GM18511 (cell line): ENCODE measurements at regions not wholly inside any gene's neighbourhood (a gene's known extent, or its start where the extent isn't known, plus 50 kb on each side); places are given as distances from the start of the nearest gene placed in this dataset.
"Not testable (repeated sequence)": the region's sequence is repeated elsewhere in the genome, so short reads cannot be mapped to it uniquely, and the experiment has no call there.

Experiments
- ATAC-seq: cut with Tn5 transposase; IDR thresholded peaks from one replicate; pipeline ENCODE4 v1.9.1; 2021; ENCODE audit warnings: mild to moderate bottlenecking, moderate library complexity; ENCODE audit not compliant: unreplicated experiment

DNA sequence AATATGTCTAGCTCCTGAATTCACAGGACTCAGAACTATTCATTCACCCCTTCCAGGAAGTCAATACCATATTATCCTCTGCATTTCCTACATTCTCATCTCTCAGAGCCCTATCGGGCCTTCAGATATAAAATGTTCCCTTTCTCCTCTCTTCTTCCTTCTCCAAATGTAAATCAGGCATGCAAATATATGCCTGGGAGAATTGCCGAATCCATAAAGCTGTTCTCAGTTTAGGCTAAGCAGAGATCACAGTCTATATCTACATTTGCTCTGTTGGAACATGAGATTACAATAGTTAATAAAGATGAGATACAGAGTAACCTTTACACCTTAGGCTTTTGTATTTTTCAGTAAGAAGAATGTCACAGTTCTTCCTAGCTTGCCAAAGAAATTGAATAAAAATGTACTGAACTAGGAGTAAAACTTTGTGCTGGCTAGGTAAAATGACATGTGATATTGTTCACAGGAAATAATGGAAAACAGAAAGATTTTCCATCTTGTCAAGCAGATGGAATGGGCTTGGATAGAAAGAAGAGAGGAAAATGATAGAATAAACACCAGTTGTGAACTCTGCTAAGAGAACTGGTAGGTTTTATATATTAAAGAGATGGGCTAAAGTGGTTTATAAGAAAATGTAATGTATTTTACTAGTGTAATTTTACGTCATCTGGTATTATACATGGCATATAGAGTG, 161.5 kb downstream of the NRIP1 start:
- ATAC-seq: no peak

DNA sequence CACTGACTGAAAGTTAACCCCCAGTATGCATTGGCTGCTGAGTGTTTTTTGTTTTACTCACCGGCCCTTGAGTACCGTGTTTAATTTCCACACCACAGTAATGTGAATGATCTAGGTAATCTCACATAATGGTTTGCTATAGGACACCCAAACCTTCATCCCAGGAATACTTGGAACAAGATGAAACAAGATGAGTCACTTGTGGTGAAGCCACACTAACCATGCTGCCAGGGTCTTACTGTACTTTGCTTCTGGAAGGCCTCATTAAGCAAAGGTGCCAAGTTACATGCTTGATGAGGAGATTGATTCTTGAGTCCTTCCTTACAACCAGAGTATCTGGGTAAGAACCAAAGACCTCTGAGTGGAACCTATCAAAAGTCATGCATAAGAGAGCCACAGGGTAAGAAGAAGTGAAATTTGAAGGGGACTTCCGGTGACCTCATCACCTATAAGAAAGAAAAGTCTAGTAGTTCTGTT, 163.3 kb downstream of the NRIP1 start:
- ATAC-seq: peak; percentile 76

DNA sequence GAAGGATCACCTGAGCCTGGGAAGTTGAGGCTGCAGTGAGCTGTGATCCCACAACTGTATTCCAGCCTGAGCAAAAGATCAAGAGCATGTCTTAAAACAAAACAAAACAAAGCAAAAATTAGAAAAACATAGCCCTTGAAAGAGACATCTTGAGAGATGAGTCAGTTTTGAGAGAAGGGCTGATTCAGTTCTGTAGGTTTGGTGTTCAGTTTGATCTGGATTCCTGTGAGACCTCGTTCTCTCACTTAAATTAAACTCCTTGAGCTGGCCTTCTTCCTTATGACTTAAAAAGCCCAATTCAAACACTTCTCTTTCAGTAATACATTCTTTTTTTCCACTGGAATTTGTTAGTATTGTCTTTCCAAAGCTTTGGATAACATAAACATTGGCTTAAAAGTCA, 164.2 kb downstream of the NRIP1 start:
- no peak for ATAC-seq

DNA sequence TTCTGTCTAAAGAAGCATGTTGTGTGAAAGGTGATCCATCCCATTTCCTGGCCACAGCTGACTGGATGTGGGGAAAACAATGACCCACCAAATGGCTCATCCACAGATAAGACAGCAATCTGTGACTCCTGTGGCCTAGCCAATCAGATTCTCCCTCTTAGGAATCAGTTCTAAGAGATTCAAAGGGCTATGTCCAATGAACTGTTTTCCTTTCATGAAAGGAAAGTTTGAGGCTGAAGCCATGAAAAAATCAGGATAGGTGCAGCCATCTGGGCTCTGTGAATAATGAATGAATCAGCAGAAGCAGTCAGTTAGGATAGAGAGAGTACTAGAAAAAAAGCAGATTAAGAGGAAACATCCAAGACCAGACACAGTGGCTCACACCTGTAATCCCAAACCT, 164.7 kb downstream of the NRIP1 start:
- no peak for ATAC-seq

DNA sequence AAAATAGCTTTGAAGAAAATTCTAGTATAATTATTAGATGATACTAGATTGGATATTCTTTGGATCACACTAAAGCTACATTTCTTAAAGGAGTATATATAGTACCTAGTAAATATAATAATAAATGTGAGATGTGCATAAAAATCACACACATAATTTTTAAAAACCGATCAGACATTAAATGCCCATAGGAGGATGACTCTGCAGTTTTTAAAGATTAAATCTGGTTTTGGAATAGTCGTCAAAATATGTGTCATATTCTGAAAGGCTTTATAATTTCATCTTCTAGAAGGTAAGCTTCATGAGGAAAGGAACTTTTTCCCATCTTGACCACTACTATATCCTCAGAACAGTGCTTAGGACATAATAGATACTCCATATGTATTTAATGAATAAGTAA, 169.0 kb downstream of the NRIP1 start:
- no peak for ATAC-seq

DNA sequence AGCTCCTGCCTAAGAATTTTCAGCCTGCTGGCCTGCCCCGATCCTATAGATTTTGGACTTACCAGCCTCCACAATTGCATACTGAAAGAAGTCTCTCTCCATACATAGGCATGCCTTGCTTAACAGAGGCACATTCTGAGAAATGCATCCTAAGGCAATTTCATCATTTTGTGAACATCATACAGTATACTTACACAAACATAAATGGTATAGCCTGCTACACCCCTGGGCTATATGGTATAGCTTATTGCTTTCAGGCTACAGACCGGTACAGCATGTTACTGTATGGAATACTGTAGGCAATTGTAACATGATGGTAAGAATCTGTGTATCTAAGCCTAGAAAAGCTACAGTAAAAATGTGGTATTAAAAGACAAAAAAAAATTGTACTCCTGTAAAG, 174.7 kb downstream of the NRIP1 start:
- ATAC-seq: no peak

DNA sequence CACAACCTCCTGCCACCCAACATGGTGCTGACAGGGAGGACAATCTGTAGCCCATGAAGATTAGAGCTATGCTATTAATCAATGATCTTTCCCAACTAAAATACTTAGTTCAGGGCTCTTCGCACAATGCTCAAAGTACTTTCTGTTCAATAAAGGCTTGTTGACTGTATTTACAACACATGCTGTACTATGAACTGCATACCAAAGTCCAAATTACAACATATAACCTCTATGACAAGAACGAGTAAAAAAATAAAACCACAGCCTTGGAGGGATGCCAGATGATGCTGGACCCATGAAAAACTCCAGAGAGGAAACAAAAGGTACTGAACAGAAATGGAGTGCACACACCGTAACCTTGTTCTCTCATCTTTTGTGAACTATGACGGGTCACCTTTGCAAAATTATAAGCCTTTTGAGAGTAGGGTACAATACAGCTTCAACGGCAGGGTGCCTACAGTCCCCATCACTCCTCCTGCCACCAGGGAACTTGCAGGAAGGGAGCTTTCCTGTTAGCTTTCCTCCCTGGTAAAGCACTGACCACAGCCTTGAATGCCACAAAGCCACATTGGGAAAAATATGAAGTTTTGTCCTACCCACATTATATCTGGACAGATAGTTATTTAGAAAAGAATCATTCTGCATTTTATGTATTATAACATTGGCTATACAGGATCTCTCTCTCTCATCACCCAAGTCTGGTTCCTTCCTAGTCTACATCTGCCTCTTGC, 175.6 kb downstream of the NRIP1 start:
- ATAC-seq: no peak

DNA sequence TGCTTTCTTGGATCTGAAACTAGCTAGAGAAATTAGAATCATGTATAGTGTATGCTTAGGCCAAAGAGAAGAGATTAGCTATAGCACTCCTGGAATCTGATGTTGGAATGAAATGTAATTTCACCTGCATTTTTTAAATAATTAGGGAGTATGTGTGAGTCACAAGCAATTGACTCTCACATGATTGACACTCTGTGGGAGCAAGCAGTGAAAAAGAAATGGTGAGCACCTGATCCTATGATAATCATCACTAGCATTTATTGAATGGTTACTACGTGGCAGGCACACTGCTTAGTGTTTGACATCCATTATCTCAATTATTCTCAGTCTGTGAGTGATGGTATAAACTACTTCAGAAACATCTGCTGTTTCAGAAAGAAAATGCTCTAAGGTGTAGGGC, 176.6 kb downstream of the NRIP1 start:
- no peak for ATAC-seq

DNA sequence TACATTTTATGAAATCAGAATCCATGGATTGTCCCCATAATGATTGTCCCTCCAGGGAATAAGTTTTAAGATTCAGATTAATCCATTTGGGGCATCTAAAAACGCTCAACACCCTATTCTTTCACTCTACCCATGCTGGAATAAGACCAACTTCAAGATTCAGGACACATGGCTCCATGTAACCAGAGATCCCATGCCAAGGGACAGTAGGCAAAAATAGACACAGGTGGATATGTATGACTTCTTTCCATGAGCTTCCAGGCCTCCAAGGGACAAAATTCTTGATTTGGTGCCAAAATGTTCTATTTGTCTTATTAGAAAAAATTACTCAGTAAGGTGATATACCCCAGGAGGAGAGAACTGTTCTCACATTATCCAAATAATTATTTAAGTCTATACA, 178.8 kb downstream of the NRIP1 start:
- ATAC-seq: no peak

DNA sequence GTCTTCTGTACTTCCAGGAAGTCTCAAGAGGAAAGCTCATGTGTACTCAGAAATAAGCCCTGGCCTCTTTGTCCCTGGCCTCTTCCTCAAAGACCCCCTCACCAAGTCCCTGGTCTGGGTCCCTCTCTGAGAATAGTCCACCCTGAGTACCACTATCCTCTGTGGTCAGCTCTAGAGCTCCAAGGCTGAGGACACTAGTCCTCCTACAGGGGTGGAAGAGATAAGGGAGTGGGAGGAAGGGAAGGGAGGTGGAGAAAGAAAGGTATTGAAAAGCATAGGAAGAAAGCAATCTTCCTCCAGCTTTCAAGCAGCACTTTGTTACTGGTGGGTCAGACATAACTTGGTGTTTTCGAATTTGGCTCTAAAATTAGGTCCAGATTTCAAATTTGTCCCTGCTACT, 181.4 kb downstream of the NRIP1 start:
- no peak for ATAC-seq

DNA sequence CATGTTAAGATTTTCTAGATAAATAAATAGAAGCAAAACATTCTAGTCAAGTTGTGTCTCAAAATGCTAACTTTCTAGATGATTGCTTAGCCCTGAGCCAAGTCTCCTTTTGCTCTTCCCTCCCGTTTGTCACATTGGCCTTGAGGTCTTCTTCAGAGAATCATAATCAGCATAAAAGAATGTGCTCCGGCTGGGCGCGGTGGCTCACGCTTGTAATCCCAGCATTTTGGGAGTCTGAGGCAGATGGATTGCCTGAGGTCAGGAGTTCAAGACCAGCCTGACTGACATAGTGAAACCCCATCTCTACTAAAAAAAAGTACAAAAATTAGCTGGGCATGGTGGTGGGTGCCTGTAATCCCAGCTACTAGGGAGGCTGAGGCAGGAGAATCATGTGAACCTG, 182.3 kb downstream of the NRIP1 start:
- ATAC-seq: not testable (repeated sequence)

DNA sequence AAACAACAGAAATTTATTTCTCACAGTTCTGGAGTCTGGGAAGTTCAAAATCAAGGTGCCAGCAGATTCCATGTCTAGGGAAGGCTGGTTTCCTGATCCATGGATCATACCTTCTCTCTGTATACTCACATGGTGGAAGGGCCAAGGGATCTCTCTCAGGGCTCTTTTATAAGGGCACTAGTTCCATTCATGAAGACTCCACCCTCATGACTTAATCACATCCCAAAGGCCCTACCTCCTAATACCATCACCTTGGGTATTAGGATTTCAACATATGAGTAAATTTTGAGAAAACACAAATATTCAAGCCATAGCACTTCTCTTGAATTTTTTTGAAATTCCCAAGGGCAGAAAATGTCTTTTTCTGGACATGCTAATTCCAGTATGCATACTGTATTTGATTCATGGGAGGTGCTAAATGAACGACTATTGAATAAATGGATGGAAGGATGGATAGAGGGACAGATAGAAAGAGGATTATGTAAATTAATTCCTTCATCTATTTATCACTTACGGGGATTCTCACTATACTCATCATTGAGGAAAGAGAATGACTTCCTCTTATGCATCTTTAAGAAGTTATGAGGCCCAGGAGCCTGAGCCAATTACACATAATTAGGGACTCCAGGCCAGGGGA, 182.8 kb downstream of the NRIP1 start:
- no peak for ATAC-seq

DNA sequence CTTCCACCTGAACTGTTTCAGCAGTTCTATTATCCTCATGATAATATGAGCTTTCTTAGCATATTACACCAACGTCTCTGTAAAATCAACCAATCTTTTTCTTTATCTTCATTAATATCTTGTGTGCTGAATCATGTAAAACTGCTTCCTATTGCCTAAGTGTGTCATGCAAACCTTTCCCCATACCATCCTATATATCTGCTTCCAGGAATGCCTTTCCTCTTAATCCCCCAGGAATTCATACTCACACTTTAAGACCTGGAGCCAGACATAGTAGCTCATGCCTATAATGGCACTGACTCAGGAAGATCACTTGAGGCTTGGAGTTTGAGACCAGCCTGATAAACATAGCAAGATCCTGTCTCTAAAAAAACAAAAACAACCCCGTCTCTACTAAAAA, 183.9 kb downstream of the NRIP1 start:
- ATAC-seq: no peak

DNA sequence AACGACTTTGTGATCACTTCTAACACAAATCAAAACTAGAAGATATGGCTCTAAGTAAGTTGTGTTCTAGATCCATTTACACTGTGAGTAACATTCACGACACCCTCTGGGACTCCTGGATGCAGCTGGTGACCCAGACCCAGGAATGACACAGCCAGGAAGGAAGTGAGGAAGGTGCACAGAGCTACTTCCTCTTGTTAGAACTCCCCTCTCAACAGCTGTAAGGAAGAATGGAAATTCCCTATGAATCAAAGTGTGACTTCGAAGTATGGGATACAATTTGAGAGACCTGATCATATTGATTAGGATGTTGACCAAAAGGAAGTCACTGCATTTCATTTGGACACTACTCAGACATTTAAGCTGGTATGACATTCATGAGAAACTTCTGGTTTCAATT, 185.3 kb downstream of the NRIP1 start:
- ATAC-seq: no peak

DNA sequence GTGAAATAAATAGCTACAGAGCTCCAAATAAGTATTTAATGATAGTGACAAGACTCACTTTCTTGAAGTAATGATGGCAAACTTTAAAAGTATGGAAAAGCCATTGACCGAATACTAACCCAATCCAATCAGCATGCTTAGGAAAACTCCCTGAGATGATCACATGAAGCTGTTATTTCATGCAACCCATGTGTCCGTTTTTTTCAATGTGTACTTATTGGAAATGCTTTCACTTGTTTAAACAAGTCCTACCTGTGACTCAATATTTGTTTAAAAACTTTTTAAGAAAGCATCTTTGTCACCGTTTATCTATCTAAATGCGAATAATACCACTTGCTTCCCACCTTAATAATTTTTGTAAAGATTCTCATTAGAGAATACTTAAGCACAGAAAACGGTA, 185.8 kb downstream of the NRIP1 start:
- no peak for ATAC-seq

DNA sequence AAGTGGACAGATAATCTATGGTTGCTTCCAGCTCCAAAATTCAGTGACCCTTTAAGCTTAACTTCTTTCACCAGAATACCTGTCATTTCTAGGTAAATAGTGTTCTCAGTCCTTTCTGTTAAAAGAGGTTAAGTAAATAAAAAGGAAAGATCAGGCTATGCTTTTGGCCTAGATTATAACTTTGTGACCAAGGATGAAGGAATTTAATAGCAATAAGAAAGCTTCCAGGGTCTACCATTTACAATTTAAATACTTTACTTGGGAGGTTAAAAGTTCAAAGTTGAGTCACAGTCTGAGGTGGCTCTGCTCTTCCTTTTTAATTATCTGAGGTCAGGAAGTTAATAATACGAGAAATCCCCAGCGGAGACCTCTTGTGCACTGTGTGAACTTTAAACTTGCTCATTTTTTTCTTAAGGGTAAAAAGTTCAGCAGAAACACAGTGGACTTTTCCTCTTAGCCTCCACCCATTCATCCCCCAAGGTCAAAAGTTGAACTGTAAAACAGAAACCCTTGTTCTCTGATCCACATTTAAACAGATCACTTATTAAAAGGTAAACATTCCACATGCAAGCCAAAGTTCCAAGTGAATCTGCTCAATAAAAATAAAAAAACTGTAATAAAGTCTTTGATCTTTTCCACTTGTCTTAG, 187.1 kb downstream of the NRIP1 start:
- ATAC-seq: peak; percentile 68

DNA sequence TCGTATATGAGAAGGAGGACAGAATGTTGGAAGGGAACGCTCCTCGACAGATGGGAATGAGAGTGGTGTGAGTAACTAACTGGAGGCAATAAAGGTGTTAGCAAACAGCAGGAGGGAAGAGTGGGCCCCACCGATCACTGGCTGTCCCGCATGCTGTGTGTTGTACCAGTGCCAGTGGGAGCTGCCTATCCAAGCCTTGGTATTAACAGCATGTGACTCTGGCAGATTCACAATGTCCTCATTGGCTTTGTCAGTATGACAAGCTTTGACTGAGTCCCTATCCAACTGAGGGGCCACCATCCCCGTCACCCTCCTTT, 188.3 kb downstream of the NRIP1 start:
- ATAC-seq: no peak

DNA sequence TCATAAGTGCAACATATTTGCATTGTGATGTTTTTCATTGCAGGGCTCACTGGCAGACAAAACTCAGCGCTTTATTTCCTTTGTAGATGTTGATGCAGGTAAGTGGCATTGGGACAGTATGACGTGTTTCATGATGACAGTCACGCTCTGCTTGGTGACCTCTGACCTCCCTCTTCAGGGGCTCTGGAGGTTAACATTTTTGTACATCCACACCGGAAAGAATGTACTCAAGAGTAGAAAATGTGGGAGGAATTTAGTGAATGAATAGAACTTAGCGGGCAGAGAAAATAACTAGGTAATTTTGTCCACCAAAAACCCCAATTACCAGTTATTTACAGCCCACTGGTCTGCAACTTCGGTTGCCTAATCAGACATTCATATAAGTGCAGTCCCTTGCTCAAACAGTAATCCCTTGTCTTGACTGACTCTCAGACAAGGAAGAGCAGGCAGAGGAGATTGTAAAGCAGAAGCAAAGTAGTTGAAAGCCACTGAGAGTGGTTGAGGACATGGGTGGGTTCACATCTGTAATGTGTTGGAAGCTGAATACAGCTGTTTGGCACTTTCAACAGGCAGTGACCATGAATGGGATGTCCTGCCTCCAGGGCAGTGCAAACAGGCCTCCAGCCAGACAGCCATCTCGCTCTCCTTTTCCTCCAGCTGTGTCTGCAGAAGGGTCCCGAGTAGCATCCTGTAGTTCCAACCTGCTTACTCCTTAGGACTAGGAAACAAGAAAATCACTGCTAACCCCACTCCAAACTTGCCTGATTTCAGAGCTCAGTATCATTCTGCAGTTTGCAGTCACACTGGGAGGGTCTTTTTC, 188.9 kb downstream of the NRIP1 start:
- ATAC-seq: peak; percentile 68

DNA sequence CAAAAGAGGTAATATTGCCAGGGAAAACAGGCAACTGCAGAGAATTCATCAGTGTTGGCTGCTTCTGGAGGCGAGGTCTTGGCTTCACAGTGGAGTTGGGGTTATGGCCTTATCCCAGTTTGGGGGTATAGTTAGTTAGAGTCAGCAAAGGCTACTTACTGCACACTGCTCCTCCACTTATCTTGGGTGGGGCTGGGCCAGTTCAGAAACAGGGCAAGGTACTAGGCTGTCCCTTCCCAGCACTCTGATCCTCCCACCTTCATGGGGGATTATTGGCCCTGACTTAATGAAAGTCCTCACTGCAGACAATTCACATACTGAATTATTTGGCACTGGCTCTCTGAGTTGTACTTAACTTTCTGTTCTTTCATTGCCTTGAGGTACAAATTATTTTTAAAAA, 189.6 kb downstream of the NRIP1 start:
- ATAC-seq: no peak

DNA sequence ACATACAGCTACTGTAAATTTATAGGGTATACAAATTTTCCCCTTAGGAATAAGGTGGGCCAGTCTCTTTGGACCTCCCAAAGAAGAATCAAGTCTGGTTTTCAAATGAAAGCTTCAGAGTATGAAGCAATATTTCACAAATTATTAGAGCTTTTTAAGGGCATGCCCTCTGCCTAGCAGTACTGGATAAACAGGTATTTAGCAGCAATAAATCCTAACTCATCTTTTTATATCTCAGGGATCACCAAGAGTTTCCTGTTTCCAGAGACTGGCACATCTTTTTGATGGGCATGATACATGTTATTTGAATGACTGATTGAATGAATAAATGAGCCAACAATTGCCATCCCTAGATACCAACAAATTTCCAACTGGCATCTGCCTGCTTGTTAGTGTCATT, 190.4 kb downstream of the NRIP1 start:
- ATAC-seq: no peak

DNA sequence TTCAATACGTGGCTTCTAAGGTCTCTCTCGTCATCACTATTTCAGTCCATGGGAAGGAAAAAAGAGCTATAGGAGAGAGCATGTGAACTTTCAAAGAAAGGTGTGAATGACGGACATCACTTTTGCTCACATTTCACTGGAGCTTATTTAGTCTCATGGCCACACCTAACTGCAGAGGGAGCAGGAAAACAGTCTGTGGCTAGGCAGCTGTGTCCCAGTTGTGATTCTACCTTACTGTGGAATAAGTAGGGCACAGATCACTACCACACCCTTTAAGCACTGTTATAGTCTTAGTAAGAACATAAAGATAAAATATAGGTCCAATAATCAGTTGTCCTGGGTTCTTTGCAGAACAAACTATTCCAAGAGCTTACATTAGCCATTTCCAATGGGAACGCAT, 192.9 kb downstream of the NRIP1 start:
- ATAC-seq: no peak
